ENCODE measurements at regions not wholly inside any gene's neighbourhood (a gene's known extent, or its start where the extent isn't known, plus 50 kb on each side); places are given as distances from the start of the nearest gene placed in this dataset.
"Not testable (repeated sequence)": the region's sequence is repeated elsewhere in the genome, so short reads cannot be mapped to it uniquely, and the experiment has no call there.

DNA sequence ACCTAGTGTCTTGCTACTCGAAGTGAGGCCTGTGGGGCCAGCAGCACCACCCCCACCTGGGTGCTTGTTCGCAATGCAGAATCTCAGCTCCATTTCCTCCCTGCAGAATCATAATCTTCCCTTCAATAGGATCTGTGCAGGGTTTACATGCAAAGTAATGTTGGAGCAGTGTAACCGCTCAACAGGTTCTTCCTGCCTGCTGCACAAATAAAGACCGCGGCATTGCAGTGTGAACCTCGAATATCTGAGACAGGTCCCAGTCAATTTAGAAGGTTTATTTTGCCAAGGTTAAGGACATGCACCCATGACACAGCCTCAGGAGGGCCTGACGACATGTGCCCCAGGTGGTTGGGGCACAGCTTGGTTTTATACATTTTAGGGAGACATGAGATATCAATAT is 119.2 kb downstream of the TLR5 start:
- H3K36me3 ChIP-seq (ENCODE audit: control insufficient read depth in 1 of 2, insufficient read depth in 2 of 2, low read length in 2 of 2): no peaks in the 10 kb centered on the region
- H3K4me1 ChIP-seq (ENCODE audit: control insufficient read depth in 1 of 2, insufficient read depth in 2 of 2, low read length in 2 of 2): no peaks in the 10 kb centered on the region
- no peak overlapping the region for H3K9ac ChIP-seq (ENCODE audit: low read depth in 1 of 2, low read length in 2 of 2)
- no peaks in the 10 kb centered on the region for H3K27me3 ChIP-seq (ENCODE audit: control insufficient read depth in 1 of 2, insufficient read depth in 2 of 2, low read length in 2 of 2)
- H3K4me3 ChIP-seq (ENCODE audit: low read depth in 1 of 2, low read length in 2 of 2): no peak overlapping the region
- no peaks in the 10 kb centered on the region for H3K9me3 ChIP-seq (ENCODE audit: control insufficient read depth in 1 of 2, low read length in 2 of 2)
- H3K27ac ChIP-seq (ENCODE audit: low read depth, low read length): no peak overlapping the region

GRCh38 chr1:223024486-223024885 is 118.6 kb downstream of the TLR5 start:
- not testable (repeated sequence) for H3K9ac ChIP-seq (ENCODE audit: low read depth in 1 of 2, low read length in 2 of 2); H3K36me3 ChIP-seq (ENCODE audit: control insufficient read depth in 1 of 2, insufficient read depth in 2 of 2, low read length in 2 of 2); H3K4me3 ChIP-seq (ENCODE audit: low read depth in 1 of 2, low read length in 2 of 2); H3K27me3 ChIP-seq (ENCODE audit: control insufficient read depth in 1 of 2, insufficient read depth in 2 of 2, low read length in 2 of 2); H3K27ac ChIP-seq (ENCODE audit: low read depth, low read length); H3K4me1 ChIP-seq (ENCODE audit: control insufficient read depth in 1 of 2, insufficient read depth in 2 of 2, low read length in 2 of 2); H3K9me3 ChIP-seq (ENCODE audit: control insufficient read depth in 1 of 2, low read length in 2 of 2)

- not testable (repeated sequence) for H3K4me3 ChIP-seq (ENCODE audit: low read depth in 1 of 2, low read length in 2 of 2); H3K36me3 ChIP-seq (ENCODE audit: control insufficient read depth in 1 of 2, insufficient read depth in 2 of 2, low read length in 2 of 2); H3K4me1 ChIP-seq (ENCODE audit: control insufficient read depth in 1 of 2, insufficient read depth in 2 of 2, low read length in 2 of 2); H3K9ac ChIP-seq (ENCODE audit: low read depth in 1 of 2, low read length in 2 of 2); H3K9me3 ChIP-seq (ENCODE audit: control insufficient read depth in 1 of 2, low read length in 2 of 2); H3K27ac ChIP-seq (ENCODE audit: low read depth, low read length); H3K27me3 ChIP-seq (ENCODE audit: control insufficient read depth in 1 of 2, insufficient read depth in 2 of 2, low read length in 2 of 2)
Observed at GRCh38 chr1:223025190-223025734, 117.8 kb downstream of the TLR5 start.

DNA sequence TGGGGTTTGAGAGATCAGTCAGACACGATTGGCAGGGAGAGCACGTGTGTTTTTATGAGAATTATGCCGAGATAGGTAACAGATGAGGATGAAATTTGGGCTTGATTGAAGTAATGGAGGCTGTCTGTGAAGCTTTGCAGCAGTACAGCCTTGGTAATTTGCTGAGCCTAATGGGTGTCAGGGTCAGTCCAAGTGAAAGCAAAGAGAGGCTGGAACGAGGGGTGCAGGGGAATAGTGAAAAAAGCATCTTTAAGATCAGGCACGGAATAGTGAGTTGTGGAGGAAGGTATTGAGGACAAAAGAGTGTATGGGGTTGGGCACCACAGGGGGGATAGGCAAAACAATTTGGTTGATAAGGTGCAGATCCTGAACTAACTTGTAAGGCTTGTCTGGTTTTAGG is 116.4 kb downstream of the TLR5 start:
- not testable (repeated sequence) for H3K9me3 ChIP-seq (ENCODE audit: control insufficient read depth in 1 of 2, low read length in 2 of 2); H3K9ac ChIP-seq (ENCODE audit: low read depth in 1 of 2, low read length in 2 of 2); H3K4me1 ChIP-seq (ENCODE audit: control insufficient read depth in 1 of 2, insufficient read depth in 2 of 2, low read length in 2 of 2); H3K4me3 ChIP-seq (ENCODE audit: low read depth in 1 of 2, low read length in 2 of 2); H3K27ac ChIP-seq (ENCODE audit: low read depth, low read length); H3K36me3 ChIP-seq (ENCODE audit: control insufficient read depth in 1 of 2, insufficient read depth in 2 of 2, low read length in 2 of 2); H3K27me3 ChIP-seq (ENCODE audit: control insufficient read depth in 1 of 2, insufficient read depth in 2 of 2, low read length in 2 of 2)

GRCh38 chr1:223029985-223030769 is 112.9 kb downstream of the TLR5 start:
- no peaks in the 10 kb centered on the region for H3K27me3 ChIP-seq (ENCODE audit: control insufficient read depth in 1 of 2, insufficient read depth in 2 of 2, low read length in 2 of 2)
- H3K27ac ChIP-seq (ENCODE audit: low read depth, low read length): no peak overlapping the region
- no peak overlapping the region for H3K9ac ChIP-seq (ENCODE audit: low read depth in 1 of 2, low read length in 2 of 2)
- no peaks in the 10 kb centered on the region for H3K36me3 ChIP-seq (ENCODE audit: control insufficient read depth in 1 of 2, insufficient read depth in 2 of 2, low read length in 2 of 2)
- no peaks in the 10 kb centered on the region for H3K4me1 ChIP-seq (ENCODE audit: control insufficient read depth in 1 of 2, insufficient read depth in 2 of 2, low read length in 2 of 2)
- no peak overlapping the region for H3K4me3 ChIP-seq (ENCODE audit: low read depth in 1 of 2, low read length in 2 of 2)
- H3K9me3 ChIP-seq (ENCODE audit: control insufficient read depth in 1 of 2, low read length in 2 of 2): no peaks in the 10 kb centered on the region

GRCh38 chr1:223030871-223031400 is 112.1 kb downstream of the TLR5 start:
- Histone ChIP-seq H3K4me3 (ENCODE audit: low read depth in 1 of 2, low read length in 2 of 2) (no peak overlapping the region), H3K36me3 (ENCODE audit: control insufficient read depth in 1 of 2, insufficient read depth in 2 of 2, low read length in 2 of 2) (no peaks in the 10 kb centered on the region), H3K9ac (ENCODE audit: low read depth in 1 of 2, low read length in 2 of 2) (no peak overlapping the region), H3K4me1 (ENCODE audit: control insufficient read depth in 1 of 2, insufficient read depth in 2 of 2, low read length in 2 of 2) (no peaks in the 10 kb centered on the region), H3K27me3 (ENCODE audit: control insufficient read depth in 1 of 2, insufficient read depth in 2 of 2, low read length in 2 of 2) (no peaks in the 10 kb centered on the region), H3K9me3 (ENCODE audit: control insufficient read depth in 1 of 2, low read length in 2 of 2) (no peaks in the 10 kb centered on the region), H3K27ac (ENCODE audit: low read depth, low read length) (no peak overlapping the region)

DNA sequence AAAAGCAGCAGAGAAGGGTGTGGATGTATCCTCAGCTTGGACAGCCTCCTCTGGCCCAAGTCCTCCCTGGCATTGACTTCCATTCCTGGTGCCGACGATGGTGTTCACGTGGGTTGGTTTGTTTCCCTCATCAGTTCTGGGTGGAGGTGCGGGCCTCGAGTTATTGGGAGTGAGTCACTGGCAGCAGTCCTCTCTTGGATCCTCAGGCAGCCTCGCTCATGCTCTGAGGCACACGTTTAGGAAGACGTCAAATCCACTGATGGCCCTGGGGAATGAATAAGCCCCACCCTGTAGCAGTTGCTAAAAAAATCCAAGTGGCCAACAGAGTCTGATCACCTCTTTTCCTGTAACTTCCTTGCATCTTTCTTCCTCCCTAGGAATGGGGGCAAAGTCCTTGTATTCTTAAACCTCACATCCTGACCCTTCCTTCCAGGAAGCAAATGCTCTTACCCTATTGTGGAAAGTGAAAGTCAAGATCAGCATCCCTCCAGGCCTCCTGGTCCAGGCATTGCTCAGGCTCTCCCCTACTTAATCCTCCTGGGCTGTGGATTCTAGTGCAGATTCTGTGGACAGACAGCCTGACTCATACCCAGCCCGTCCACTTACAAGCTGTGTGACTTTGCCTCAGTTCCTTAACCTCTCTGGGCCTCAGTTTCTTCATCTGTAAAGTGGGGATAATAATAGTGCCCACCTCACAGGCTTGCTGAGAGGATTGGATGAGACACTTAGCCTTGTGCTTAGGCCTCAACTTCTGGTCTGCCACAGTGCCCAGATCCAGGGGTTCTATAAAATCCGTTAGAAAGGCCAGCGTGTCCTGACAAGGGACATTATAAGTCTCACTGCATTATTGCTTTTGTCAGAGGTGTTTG is 111.1 kb downstream of the TLR5 start:
- no peaks in the 10 kb centered on the region for H3K27me3 ChIP-seq (ENCODE audit: control insufficient read depth in 1 of 2, insufficient read depth in 2 of 2, low read length in 2 of 2)
- no peak overlapping the region for H3K27ac ChIP-seq (ENCODE audit: low read depth, low read length)
- no peaks in the 10 kb centered on the region for H3K4me1 ChIP-seq (ENCODE audit: control insufficient read depth in 1 of 2, insufficient read depth in 2 of 2, low read length in 2 of 2)
- no peak overlapping the region for H3K4me3 ChIP-seq (ENCODE audit: low read depth in 1 of 2, low read length in 2 of 2)
- no peaks in the 10 kb centered on the region for H3K36me3 ChIP-seq (ENCODE audit: control insufficient read depth in 1 of 2, insufficient read depth in 2 of 2, low read length in 2 of 2)
- no peaks in the 10 kb centered on the region for H3K9me3 ChIP-seq (ENCODE audit: control insufficient read depth in 1 of 2, low read length in 2 of 2)
- H3K9ac ChIP-seq (ENCODE audit: low read depth in 1 of 2, low read length in 2 of 2): no peak overlapping the region

GRCh38 chr1:223033658-223034057 is 109.4 kb downstream of the TLR5 start:
- H3K4me1 ChIP-seq (ENCODE audit: control insufficient read depth in 1 of 2, insufficient read depth in 2 of 2, low read length in 2 of 2): no peaks in the 10 kb centered on the region
- no peaks in the 10 kb centered on the region for H3K9me3 ChIP-seq (ENCODE audit: control insufficient read depth in 1 of 2, low read length in 2 of 2)
- no peak overlapping the region for H3K27ac ChIP-seq (ENCODE audit: low read depth, low read length)
- no peak overlapping the region for H3K4me3 ChIP-seq (ENCODE audit: low read depth in 1 of 2, low read length in 2 of 2)
- H3K9ac ChIP-seq (ENCODE audit: low read depth in 1 of 2, low read length in 2 of 2): no peak overlapping the region
- H3K27me3 ChIP-seq (ENCODE audit: control insufficient read depth in 1 of 2, insufficient read depth in 2 of 2, low read length in 2 of 2): no peaks in the 10 kb centered on the region
- no peaks in the 10 kb centered on the region for H3K36me3 ChIP-seq (ENCODE audit: control insufficient read depth in 1 of 2, insufficient read depth in 2 of 2, low read length in 2 of 2)

GRCh38 chr1:223034270-223034798 is 108.7 kb downstream of the TLR5 start:
- Histone ChIP-seq H3K27me3 (ENCODE audit: control insufficient read depth in 1 of 2, insufficient read depth in 2 of 2, low read length in 2 of 2) (no peaks in the 10 kb centered on the region), H3K36me3 (ENCODE audit: control insufficient read depth in 1 of 2, insufficient read depth in 2 of 2, low read length in 2 of 2) (no peaks in the 10 kb centered on the region), H3K9me3 (ENCODE audit: control insufficient read depth in 1 of 2, low read length in 2 of 2) (no peaks in the 10 kb centered on the region), H3K4me3 (ENCODE audit: low read depth in 1 of 2, low read length in 2 of 2) (no peak overlapping the region), H3K9ac (ENCODE audit: low read depth in 1 of 2, low read length in 2 of 2) (no peak overlapping the region), H3K4me1 (ENCODE audit: control insufficient read depth in 1 of 2, insufficient read depth in 2 of 2, low read length in 2 of 2) (no peaks in the 10 kb centered on the region), H3K27ac (ENCODE audit: low read depth, low read length) (no peak overlapping the region)
